Thymus (tissue), 11 donors: ENCODE measurements at regions not wholly inside any gene's neighbourhood (a gene's known extent, or its start where the extent isn't known, plus 50 kb on each side); places are given as distances from the start of the nearest gene placed in this dataset.
A peak's percentile ranks its signal among the peaks of the same experiment; 100 is the strongest.

ENCODE experiments used
- DNase-seq, 9 donors: peaks; one replicate each; pipeline ENCODE4 v3.0.0-alpha.2; 2013; ENCODE audit warnings: low spot score in 9 of 9, low read depth in 6 of 9, missing footprints in 1 of 9
- H3K27ac ChIP-seq, 2 donors: one replicate each; pipeline ENCODE4 v1.5.1; 2013; ENCODE audit warnings: control low read depth in 1 of 2, low read depth in 1 of 2, low read length in 1 of 2, mild to moderate bottlenecking in 1 of 2, moderate library complexity in 1 of 2
- H3K27me3 ChIP-seq, 2 donors: one replicate each; pipeline ENCODE4 v1.5.1; 2013; ENCODE audit warnings: low read length in 1 of 2; ENCODE audit not compliant: control insufficient read depth in 2 of 2, insufficient read depth in 1 of 2
- H3K36me3 ChIP-seq, 2 donors: one replicate each; pipeline ENCODE4 v1.5.1; 2013; ENCODE audit warnings: low read length in 1 of 2, mild to moderate bottlenecking in 1 of 2, moderate library complexity in 1 of 2; ENCODE audit not compliant: control insufficient read depth in 2 of 2, insufficient read depth in 2 of 2
- H3K4me1 ChIP-seq, 2 donors: one replicate each; pipeline ENCODE4 v1.5.1; 2013; ENCODE audit warnings: low read length in 2 of 2; ENCODE audit not compliant: control insufficient read depth in 2 of 2, insufficient read depth in 2 of 2
- H3K4me3 ChIP-seq, 2 donors: one replicate each; pipeline ENCODE4 v1.5.1; 2013; ENCODE audit warnings: low read length in 2 of 2, control low read depth in 1 of 2, mild to moderate bottlenecking in 1 of 2
- H3K9me3 ChIP-seq, 2 donors: one replicate each; pipeline ENCODE4 v1.5.1; 2013; ENCODE audit warnings: low read length in 1 of 2, mild to moderate bottlenecking in 1 of 2; ENCODE audit not compliant: control insufficient read depth in 2 of 2, insufficient read depth in 1 of 2
- WGBS: extraction: QIAGEN DNeasy Blood & Tissue Kit; methylation state at CpG from one replicate; pipeline ENCODE4 v1.1.7; 2013; 5-methylcytosine and 5-hydroxymethylcytosine counted together
- donor health status: healthy.

GRCh38 chr6:8237668-8238067 is 135.3 kb upstream of the EEF1E1 start:
- 83% methylated on average over 3 of the region's 3 CpGs for WGBS

GRCh38 chr6:8236956-8237355 is 134.6 kb upstream of the EEF1E1 start:
- no peak overlapping the region for H3K27ac ChIP-seq
- no peaks in the 10 kb centered on the region for H3K36me3 ChIP-seq
- H3K4me1 ChIP-seq = no peaks in the 10 kb centered on the region
- no peak for DNase-seq
- no peaks in the 10 kb centered on the region for H3K27me3 ChIP-seq
- no peak overlapping the region for H3K4me3 ChIP-seq
- no peaks in the 10 kb centered on the region for H3K9me3 ChIP-seq
- WGBS = 93% methylated on average over 4 of the region's 4 CpGs

More at GRCh38 chr6:8237668-8238067, 135.3 kb upstream of the EEF1E1 start:
- Histone ChIP-seq H3K4me3 (no peak overlapping the region), H3K36me3 (no peaks in the 10 kb centered on the region), H3K4me1 (no peaks in the 10 kb centered on the region), H3K27me3 (no peaks in the 10 kb centered on the region), H3K9me3 (no peaks in the 10 kb centered on the region), H3K27ac (no peak overlapping the region)
- DNase-seq = no peak

- no peaks in the 10 kb centered on the region for H3K9me3 ChIP-seq
Observed at GRCh38 chr6:8234321-8234720, 132.0 kb upstream of the EEF1E1 start.

GRCh38 chr6:8231956-8232355 is 129.6 kb upstream of the EEF1E1 start:
- H3K4me3 ChIP-seq = no peak overlapping the region
- 86% methylated on average over 5 of the region's 5 CpGs for WGBS
- H3K4me1 ChIP-seq = no peaks in the 10 kb centered on the region
- H3K27ac ChIP-seq = no peak overlapping the region
- no peaks in the 10 kb centered on the region for H3K36me3 ChIP-seq
- no peaks in the 10 kb centered on the region for H3K9me3 ChIP-seq
- no peaks in the 10 kb centered on the region for H3K27me3 ChIP-seq
- no peak for DNase-seq

More at GRCh38 chr6:8234321-8234720, 132.0 kb upstream of the EEF1E1 start:
- no peaks in the 10 kb centered on the region for H3K4me1 ChIP-seq
- WGBS = 88% methylated on average over 7 of the region's 7 CpGs
- H3K36me3 ChIP-seq = no peaks in the 10 kb centered on the region
- no peak overlapping the region for H3K27ac ChIP-seq
- H3K27me3 ChIP-seq = no peaks in the 10 kb centered on the region
- no peak for DNase-seq
- H3K4me3 ChIP-seq = no peak overlapping the region

- no peaks in the 10 kb centered on the region for H3K4me1 ChIP-seq
- H3K27ac ChIP-seq = no peak overlapping the region
- no peak overlapping the region for H3K4me3 ChIP-seq
- H3K27me3 ChIP-seq = no peaks in the 10 kb centered on the region
- WGBS = 74% methylated on average over 8 of the region's 8 CpGs
- no peak for DNase-seq
- H3K36me3 ChIP-seq = no peaks in the 10 kb centered on the region
- H3K9me3 ChIP-seq = no peaks in the 10 kb centered on the region
Observed at GRCh38 chr6:8229915-8230756, 127.8 kb upstream of the EEF1E1 start.

- Histone ChIP-seq H3K4me1 (no peaks in the 10 kb centered on the region), H3K4me3 (no peak overlapping the region), H3K27ac (no peak overlapping the region), H3K9me3 (no peaks in the 10 kb centered on the region), H3K36me3 (no peaks in the 10 kb centered on the region), H3K27me3 (no peaks in the 10 kb centered on the region)
- DNase-seq = no peak
- WGBS = 82% methylated on average over 5 of the region's 5 CpGs
Observed at GRCh38 chr6:8225113-8225512, 122.8 kb upstream of the EEF1E1 start.

- no peaks in the 10 kb centered on the region for H3K36me3 ChIP-seq
- 94% methylated on average over 2 of the region's 2 CpGs for WGBS
- no peaks in the 10 kb centered on the region for H3K4me1 ChIP-seq
- H3K27me3 ChIP-seq = no peaks in the 10 kb centered on the region
- H3K4me3 ChIP-seq = no peak overlapping the region
- H3K9me3 ChIP-seq = no peaks in the 10 kb centered on the region
- no peak for DNase-seq
- no peak overlapping the region for H3K27ac ChIP-seq
Observed at GRCh38 chr6:8223678-8224077, 121.3 kb upstream of the EEF1E1 start.

- Histone ChIP-seq H3K9me3 (no peaks in the 10 kb centered on the region), H3K27ac (no peak overlapping the region), H3K4me1 (no peaks in the 10 kb centered on the region), H3K4me3 (no peak overlapping the region), H3K36me3 (no peaks in the 10 kb centered on the region), H3K27me3 (no peaks in the 10 kb centered on the region)
- peak in 8 of 9 donors; percentile 13 to 60 (median 31) for DNase-seq
- 5% methylated on average over 3 of the region's 3 CpGs for WGBS
Observed at GRCh38 chr6:8219352-8219943, 117.1 kb upstream of the EEF1E1 start.

- H3K9me3 ChIP-seq = no peaks in the 10 kb centered on the region
- H3K27me3 ChIP-seq = no peaks in the 10 kb centered on the region
- no peaks in the 10 kb centered on the region for H3K4me1 ChIP-seq
- no peak overlapping the region for H3K4me3 ChIP-seq
- WGBS = 87% methylated on average over 5 of the region's 5 CpGs
- no peak for DNase-seq
- no peaks in the 10 kb centered on the region for H3K36me3 ChIP-seq
- no peak overlapping the region for H3K27ac ChIP-seq
Observed at GRCh38 chr6:8218861-8219260, 116.5 kb upstream of the EEF1E1 start.
